ENCODE measurements at regions not wholly inside any gene's neighbourhood (a gene's known extent, or its start where the extent isn't known, plus 50 kb on each side); places are given as distances from the start of the nearest gene placed in this dataset.

DNA sequence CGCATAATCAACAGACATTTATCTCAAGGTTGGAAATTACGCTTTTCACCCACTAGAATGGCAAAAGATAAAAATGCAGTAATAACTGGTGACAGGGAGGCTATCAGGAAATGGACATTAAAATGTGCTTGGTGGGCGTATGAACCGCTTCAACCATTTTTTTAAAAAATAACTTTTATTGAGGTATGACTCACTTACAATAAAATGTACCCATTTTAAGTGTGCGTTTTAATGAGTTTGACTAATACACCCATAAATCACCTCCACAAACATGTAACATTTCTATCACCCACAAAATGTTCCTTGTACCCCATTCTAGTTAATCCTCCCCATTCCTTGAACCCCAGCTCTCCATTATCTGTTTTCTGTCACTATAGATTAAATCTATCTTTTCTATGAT lies 96.8 kb downstream of the IYD start:
- Histone ChIP-seq H3K36me3 (no peaks in the 10 kb centered on the region), H3K4me1 (no peaks in the 10 kb centered on the region), H3K27ac (replicated peaks) (no peak overlapping the region), H3K4me3 (no peak overlapping the region), H3K9me3 (replicated peaks) (peaks cover 5% of the 10 kb centered on the region), H3K27me3 (ENCODE audit: low read depth) (no peaks in the 10 kb centered on the region)
- DNase-seq = no peak
- intact Hi-C loops (cut with micrococcal nuclease) = no loop called here
- TF ChIP-seq, protein P1, sequence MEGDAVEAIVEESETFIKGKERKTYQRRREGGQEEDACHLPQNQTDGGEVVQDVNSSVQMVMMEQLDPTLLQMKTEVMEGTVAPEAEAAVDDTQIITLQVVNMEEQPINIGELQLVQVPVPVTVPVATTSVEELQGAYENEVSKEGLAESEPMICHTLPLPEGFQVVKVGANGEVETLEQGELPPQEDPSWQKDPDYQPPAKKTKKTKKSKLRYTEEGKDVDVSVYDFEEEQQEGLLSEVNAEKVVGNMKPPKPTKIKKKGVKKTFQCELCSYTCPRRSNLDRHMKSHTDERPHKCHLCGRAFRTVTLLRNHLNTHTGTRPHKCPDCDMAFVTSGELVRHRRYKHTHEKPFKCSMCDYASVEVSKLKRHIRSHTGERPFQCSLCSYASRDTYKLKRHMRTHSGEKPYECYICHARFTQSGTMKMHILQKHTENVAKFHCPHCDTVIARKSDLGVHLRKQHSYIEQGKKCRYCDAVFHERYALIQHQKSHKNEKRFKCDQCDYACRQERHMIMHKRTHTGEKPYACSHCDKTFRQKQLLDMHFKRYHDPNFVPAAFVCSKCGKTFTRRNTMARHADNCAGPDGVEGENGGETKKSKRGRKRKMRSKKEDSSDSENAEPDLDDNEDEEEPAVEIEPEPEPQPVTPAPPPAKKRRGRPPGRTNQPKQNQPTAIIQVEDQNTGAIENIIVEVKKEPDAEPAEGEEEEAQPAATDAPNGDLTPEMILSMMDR (IDR thresholded peaks at IDR 0.05; ENCODE audit: borderline replicate concordance) = no peak

DNA sequence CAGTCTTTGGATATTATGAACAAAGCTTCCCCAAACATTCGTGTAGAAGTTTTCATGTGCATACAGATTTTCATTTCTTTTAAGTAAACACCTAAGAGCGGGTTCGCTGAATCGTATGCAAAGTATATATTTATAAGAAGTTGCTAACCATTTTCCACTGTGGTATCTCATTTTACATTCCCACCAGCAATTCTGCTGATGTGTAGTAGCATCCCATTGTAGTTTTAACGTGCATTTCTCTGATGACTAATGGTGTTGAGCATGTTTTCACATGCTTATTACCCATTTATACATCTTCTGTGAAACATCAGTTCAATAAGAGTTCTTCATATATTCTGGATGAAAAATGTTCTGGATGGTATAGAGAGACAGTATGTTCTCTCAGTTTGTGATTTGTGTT lies 97.4 kb downstream of the IYD start:
- intact Hi-C loops (cut with micrococcal nuclease) = no loop called here
- Histone ChIP-seq H3K36me3 (no peaks in the 10 kb centered on the region), H3K27me3 (ENCODE audit: low read depth) (no peaks in the 10 kb centered on the region), H3K4me3 (no peak overlapping the region), H3K27ac (replicated peaks) (no peak overlapping the region), H3K4me1 (no peaks in the 10 kb centered on the region), H3K9me3 (replicated peaks) (peaks cover 5% of the 10 kb centered on the region)
- no peak for DNase-seq
- TF ChIP-seq, protein P1 (IDR thresholded peaks at IDR 0.05; ENCODE audit: borderline replicate concordance) = no peak

DNA sequence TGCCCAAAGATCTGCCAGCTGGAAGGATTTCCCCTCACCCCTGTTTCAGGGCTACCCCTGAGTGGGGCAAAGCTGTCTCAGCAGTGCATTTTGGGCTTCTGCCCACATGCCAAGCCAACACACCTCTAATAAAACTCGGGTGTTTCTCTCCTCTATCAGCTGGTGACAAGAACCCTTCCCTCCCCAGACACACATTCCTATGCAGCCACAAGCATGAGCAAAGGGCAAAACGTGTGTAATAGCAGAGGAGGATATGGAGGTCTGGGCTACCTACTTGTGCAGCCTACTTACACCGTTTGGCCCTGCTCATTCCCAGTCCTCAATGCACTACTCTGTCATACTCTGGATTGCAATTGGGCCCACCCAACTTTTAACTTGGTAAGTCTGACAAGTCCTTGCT lies 101.3 kb downstream of the IYD start:
- Histone ChIP-seq H3K4me1 (no peaks in the 10 kb centered on the region), H3K27ac (replicated peaks) (no peak overlapping the region), H3K27me3 (ENCODE audit: low read depth) (no peaks in the 10 kb centered on the region), H3K36me3 (no peaks in the 10 kb centered on the region), H3K9me3 (replicated peaks) (no peaks in the 10 kb centered on the region), H3K4me3 (no peak overlapping the region)
- intact Hi-C loops (cut with micrococcal nuclease) = no loop called here
- DNase-seq = no peak
- TF ChIP-seq, protein P1 (IDR thresholded peaks at IDR 0.05; ENCODE audit: borderline replicate concordance) = no peak

DNA sequence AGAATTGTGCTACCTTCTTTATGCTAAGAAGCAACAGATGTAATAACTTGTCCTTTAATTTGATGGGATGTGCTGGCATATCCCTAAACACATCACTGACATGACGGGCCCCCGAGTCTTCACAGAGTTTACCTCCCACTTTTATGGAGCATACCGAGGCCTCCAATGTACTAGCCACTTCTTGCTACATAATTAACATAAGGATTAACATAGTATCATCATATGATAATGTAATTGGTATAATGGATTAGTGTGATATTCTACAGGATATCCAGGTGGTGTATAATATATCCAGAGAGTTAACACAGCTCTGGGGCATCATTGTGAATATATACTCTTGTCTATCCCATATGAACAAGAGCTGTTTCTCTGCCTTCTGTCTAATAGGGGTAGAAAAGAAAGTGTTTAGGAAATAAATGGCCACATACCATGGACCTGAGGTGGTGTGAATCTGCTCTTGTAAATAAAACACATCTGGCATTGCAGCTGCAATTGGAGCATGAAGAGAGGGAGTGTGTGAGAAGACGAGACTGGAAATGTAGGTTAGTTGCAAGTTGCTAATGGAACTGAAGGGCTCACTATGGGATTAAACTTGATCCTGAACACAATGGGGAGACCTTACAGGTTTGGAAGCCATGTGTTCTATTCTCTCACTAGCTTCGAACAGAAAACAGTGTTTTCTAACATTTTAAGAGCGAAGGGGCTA lies 102.3 kb downstream of the IYD start:
- no peak for DNase-seq
- Histone ChIP-seq H3K9me3 (replicated peaks) (no peaks in the 10 kb centered on the region), H3K27ac (replicated peaks) (no peak overlapping the region), H3K27me3 (ENCODE audit: low read depth) (no peaks in the 10 kb centered on the region), H3K4me1 (no peaks in the 10 kb centered on the region), H3K36me3 (no peaks in the 10 kb centered on the region), H3K4me3 (no peak overlapping the region)
- TF ChIP-seq, protein P1 (IDR thresholded peaks at IDR 0.05; ENCODE audit: borderline replicate concordance) = no peak
- intact Hi-C loops (cut with micrococcal nuclease) = no loop called here

DNA sequence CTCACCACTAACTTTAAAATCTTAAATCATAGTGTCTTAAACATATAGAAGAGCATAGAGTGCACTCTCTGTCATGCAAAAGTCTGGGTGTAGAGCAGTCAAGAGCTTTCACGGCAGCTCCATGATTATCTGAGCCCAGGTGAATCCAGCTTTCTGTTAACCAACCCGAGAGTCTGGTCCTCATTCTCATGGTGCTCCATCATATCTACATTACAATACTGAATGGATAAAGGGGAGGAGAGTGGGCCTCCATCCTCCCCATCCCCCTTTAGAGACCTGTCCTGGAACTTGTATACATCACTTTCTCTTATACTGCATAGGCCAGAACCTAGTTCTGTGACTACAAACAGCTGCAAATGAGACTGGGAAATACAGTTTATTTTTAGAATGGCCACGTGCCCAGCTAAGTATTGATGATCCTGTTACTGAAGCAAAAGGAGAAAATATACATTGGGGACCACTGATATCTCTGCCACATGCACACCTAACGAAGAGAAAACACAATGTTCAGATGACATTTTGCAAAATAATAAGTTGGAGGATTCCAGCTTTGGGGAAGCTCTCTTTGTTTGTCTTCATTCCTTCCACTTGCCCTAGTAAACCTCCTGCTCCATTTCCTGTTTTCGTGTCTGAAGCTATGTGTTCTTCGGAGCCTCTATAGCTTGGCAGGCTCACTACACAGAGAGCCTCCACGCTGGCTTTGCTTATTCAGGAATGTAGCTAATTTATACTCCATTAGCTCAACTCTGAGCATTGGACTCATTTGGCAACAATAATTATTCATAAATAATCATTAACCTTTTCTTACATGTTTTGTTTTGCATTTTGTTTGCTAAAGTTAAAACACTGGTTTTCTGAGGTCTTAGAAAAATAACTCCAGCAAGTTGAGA lies 110.1 kb downstream of the IYD start:
- intact Hi-C loops (cut with micrococcal nuclease) = no loop called here
- H3K27me3 ChIP-seq (ENCODE audit: low read depth) = no peaks in the 10 kb centered on the region
- TF ChIP-seq, protein P1 (IDR thresholded peaks at IDR 0.05; ENCODE audit: borderline replicate concordance) = no peak
- no peak overlapping the region for H3K4me3 ChIP-seq
- H3K4me1 ChIP-seq = peaks cover 11% of the 10 kb centered on the region
- H3K27ac ChIP-seq (replicated peaks) = peak overlapping the region; percentile 32
- no peaks in the 10 kb centered on the region for H3K9me3 ChIP-seq (replicated peaks)
- DNase-seq = no peak
- H3K36me3 ChIP-seq = no peaks in the 10 kb centered on the region
